HepG2 (cell line): ENCODE measurements at regions not wholly inside any gene's neighbourhood (a gene's known extent, or its start where the extent isn't known, plus 50 kb on each side); places are given as distances from the start of the nearest gene placed in this dataset.

ENCODE experiments used
- ATAC-seq: fragments of 200-7000 bp; cut with Tn5 transposase; 3 replicates; pipeline ENCODE4 v1.9.1; 2020; ENCODE audit warnings: mild to moderate bottlenecking, moderate library complexity
- BruUV-seq: library from RNA; stranded (reverse); fragments of 400-500 nt; replicated peaks from 2 replicates; lab custom pipeline; 2021; lab: Mats Ljungman, UMichigan
- CTCF ChIA-PET: fragments of 300-600 bp; formaldehyde crosslinking; extraction: SDS; loops from one replicate; lab custom pipeline; 2021; ENCODE audit warnings: low total read pairs, inconsistent platforms, low intra/inter-chr PET ratio; lab: Yijun Ruan, JAX
- POLR2A ChIA-PET: fragments of 350-600 bp; sonication (Branson Sonifier 250); formaldehyde crosslinking; loops from one replicate; lab custom pipeline; 2020; ENCODE audit warnings: antibody characterized with exemption, inconsistent platforms; lab: Yijun Ruan, JAX
- DNase-seq: peaks from one replicate; pipeline ENCODE4 v3.0.0-alpha.2; 2015; ENCODE audit warnings: low spot score
- FAIRE-seq: peaks from 3 replicates; lab custom pipeline; 2011; peaks lifted over from hg19 to GRCh38; lab: Jason Lieb, UNC
- H2AFZ ChIP-seq: one replicate; pipeline ENCODE4 v1.6.1; 2011; ENCODE audit warnings: low read length, inconsistent platforms
- H3K27ac ChIP-seq: fragments of 300-600 bp; 3 replicates; pipeline ENCODE4 v1.8.0; 2011; ENCODE audit warnings: mixed run types, mild to moderate bottlenecking, mixed read lengths, low read length, inconsistent platforms; ENCODE audit not compliant: insufficient read depth; ENCODE audit errors: extremely low read length
- H3K27me3 ChIP-seq, 2 experiments: fragments of 200-600 bp in 1 of 2; 2 replicates in 1 of 2; 3 replicates in 1 of 2; pipeline versions ENCODE4 v1.6.0 to v1.8.0; 2011; ENCODE audit warnings: low read length in 2 of 2, mild to moderate bottlenecking in 2 of 2, moderate library complexity in 2 of 2, inconsistent platforms in 1 of 2; ENCODE audit not compliant: insufficient read depth in 2 of 2, control insufficient read depth in 1 of 2
- H3K36me3 ChIP-seq, 2 experiments: fragments of 200-600 bp in 1 of 2; replicated peaks in 1 of 2; 2 replicates in 1 of 2; 3 replicates in 1 of 2; pipeline versions ENCODE4 v1.5.1 to v1.8.0; 2011; ENCODE audit warnings: low read length in 2 of 2, inconsistent platforms in 1 of 2; ENCODE audit not compliant: insufficient read depth in 2 of 2, control insufficient read depth in 1 of 2
- H3K4me1 ChIP-seq: 2 replicates; pipeline ENCODE4 v1.5.1; 2012; ENCODE audit warnings: low read length, inconsistent platforms; ENCODE audit not compliant: insufficient read depth
- H3K4me2 ChIP-seq: 2 replicates; pipeline ENCODE4 v1.6.0; 2011; ENCODE audit warnings: low read depth, low read length, inconsistent platforms
- H3K4me3 ChIP-seq, 3 experiments: fragments of 200-600 bp in 1 of 3; sonication (generic), shearing (Covaris generic) in 1 of 3; replicated peaks in 1 of 3; 2 replicates each; pipeline ENCODE4 v1.5.1; 2011 to 2016; ENCODE audit warnings: low read length in 3 of 3, inconsistent platforms in 2 of 3, low read depth in 2 of 3, mild to moderate bottlenecking in 2 of 3, control low read depth in 1 of 3, mixed read lengths in 1 of 3; ENCODE audit not compliant: insufficient read depth in 1 of 3
- H3K79me2 ChIP-seq: one replicate; pipeline ENCODE4 v1.6.1; 2011; ENCODE audit warnings: low read length, inconsistent platforms; ENCODE audit not compliant: insufficient read depth
- H3K9ac ChIP-seq: 2 replicates; pipeline ENCODE4 v1.6.0; 2011; ENCODE audit warnings: mild to moderate bottlenecking, low read depth, low read length, inconsistent platforms; ENCODE audit not compliant: insufficient read depth
- H3K9me3 ChIP-seq: 2 replicates; pipeline ENCODE4 v1.5.1; 2012; ENCODE audit warnings: mild to moderate bottlenecking, low read length
- H4K20me1 ChIP-seq: 2 replicates; pipeline ENCODE4 v1.6.0; 2011; ENCODE audit warnings: inconsistent platforms, mild to moderate bottlenecking, low read length, moderate library complexity; ENCODE audit not compliant: insufficient read depth
- CREM ChIP-seq, 2 experiments: sonication (generic) in 1 of 2; formaldehyde crosslinking in 1 of 2; IDR thresholded peaks; 2 replicates each; pipeline versions ENCODE4 v1.4.0 to v1.6.1; 2016 to 2020; ENCODE audit warnings: antibody characterized with exemption in 1 of 2, mild to moderate bottlenecking in 1 of 2, missing genetic modification reagents in 1 of 2
- EED ChIP-seq: sonication (generic); formaldehyde crosslinking; IDR thresholded peaks from 2 replicates; pipeline ENCODE4 v1.5.0; 2020; ENCODE audit warnings: mild to moderate bottlenecking, missing genetic modification reagents
- FOXA1 ChIP-seq, 2 experiments: fragments of 450-650 bp in 1 of 2; sonication (generic) in 1 of 2; formaldehyde crosslinking in 1 of 2; IDR thresholded peaks; 2 replicates each; pipeline versions ENCODE4 v1.4.0 to v1.6.1; 2016 to 2020; ENCODE audit warnings: missing genetic modification reagents in 1 of 2
- FOXK1 ChIP-seq: sonication (generic); formaldehyde crosslinking; IDR thresholded peaks from 2 replicates; pipeline ENCODE4 v1.4.0; 2020; ENCODE audit warnings: low read depth, missing genetic modification reagents, borderline replicate concordance
- HDAC2 ChIP-seq: sonication (generic); formaldehyde crosslinking; IDR thresholded peaks from 2 replicates; pipeline ENCODE4 v1.4.0; 2020; ENCODE audit warnings: missing genetic modification reagents
- HNF4A ChIP-seq: sonication (generic); formaldehyde crosslinking; IDR thresholded peaks from 2 replicates; pipeline ENCODE4 v1.4.0; 2020; ENCODE audit warnings: missing genetic modification reagents
- KDM1A ChIP-seq: IDR thresholded peaks from 2 replicates; pipeline ENCODE4 v1.6.1; 2016; ENCODE audit warnings: missing compliant biosample characterization
- NCOR1 ChIP-seq: fragments of 200-600 bp; sonication (generic); IDR thresholded peaks from 2 replicates; pipeline ENCODE4 v1.7.0; 2017; ENCODE audit warnings: antibody characterized with exemption, low read length, borderline replicate concordance
- NR2F1 ChIP-seq, 2 experiments: fragments of 450-650 bp in 1 of 2; formaldehyde crosslinking in 1 of 2; IDR thresholded peaks; 2 replicates each; pipeline versions ENCODE4 v1.5.0 to v1.6.1; 2016 to 2020; ENCODE audit warnings: mild to moderate bottlenecking in 1 of 2, missing compliant biosample characterization in 1 of 2, missing genetic modification reagents in 1 of 2, moderate library complexity in 1 of 2
- ZNF563 ChIP-seq: sonication (generic); formaldehyde crosslinking; IDR thresholded peaks from 2 replicates; pipeline ENCODE4 v1.8.0; 2022; ENCODE audit warnings: mild to moderate bottlenecking, moderate library complexity, missing genetic modification reagents
- ZNF605 ChIP-seq: sonication (generic); formaldehyde crosslinking; IDR thresholded peaks from 2 replicates; pipeline ENCODE4 v1.8.0; 2022; ENCODE audit warnings: mild to moderate bottlenecking, missing genetic modification reagents
- ZNF709 ChIP-seq: sonication (generic); formaldehyde crosslinking; IDR thresholded peaks from 2 replicates; pipeline ENCODE4 v1.5.0; 2020; ENCODE audit warnings: mild to moderate bottlenecking, missing genetic modification reagents
- WGBS: methylation state at CpG from one replicate; pipeline ENCODE4 v1.1.6; 2017; ENCODE audit warnings: low lambda C conversion rate; 5-methylcytosine and 5-hydroxymethylcytosine counted together
- in situ Hi-C: cut with HindIII; loops from 2 replicates; pipeline ENCODE4 v1.10.0; 2017; ENCODE audit warnings: low pct_unique_long_range_greater_than_20kb; ENCODE audit not compliant: extremely low pct_ligation_motif_present
- intact Hi-C: fragments of 100-400 bp; cut with micrococcal nuclease; formaldehyde crosslinking; loops from one replicate; pipeline ENCODE4 v1.10.0; 2022; ENCODE audit not compliant: unreplicated experiment
- TF ChIP-seq, protein P1 (sequence below): sonication (generic); formaldehyde crosslinking; IDR thresholded peaks from 2 replicates; pipeline ENCODE4 v1.8.0; 2022; ENCODE audit warnings: mild to moderate bottlenecking, missing genetic modification reagents, moderate library complexity
- TF ChIP-seq, protein P2 (sequence below): sonication (generic); formaldehyde crosslinking; IDR thresholded peaks from 2 replicates; pipeline ENCODE4 v1.8.0; 2022; ENCODE audit warnings: missing genetic modification reagents, mild to moderate bottlenecking, inconsistent platforms, borderline replicate concordance
- TF ChIP-seq, protein P3 (sequence below): sonication (generic); formaldehyde crosslinking; IDR thresholded peaks from 2 replicates; pipeline ENCODE4 v1.4.0; 2020; ENCODE audit warnings: missing genetic modification reagents
- TF ChIP-seq, protein P4 (sequence below): IDR thresholded peaks from 2 replicates; pipeline ENCODE4 v1.6.1; 2016; ENCODE audit warnings: low read depth

DNA sequence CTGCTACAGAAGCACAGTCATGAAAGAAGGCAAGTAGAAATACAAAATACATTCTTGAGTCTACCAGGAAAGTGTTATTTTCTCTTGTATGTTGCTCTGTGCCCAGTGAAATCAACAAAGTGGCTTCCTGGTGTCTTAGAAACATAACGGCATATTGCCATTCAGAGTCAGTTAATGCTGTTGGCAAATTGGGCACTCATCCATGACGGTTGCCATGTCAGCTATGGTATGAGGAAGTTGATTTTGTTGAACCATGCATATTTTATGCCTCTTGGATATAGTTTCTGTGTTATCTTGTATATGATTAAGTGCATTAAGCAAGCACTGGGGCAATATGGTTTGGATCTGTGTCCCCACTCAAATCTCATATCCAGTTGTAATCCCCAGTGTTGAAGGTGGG is 153.1 kb upstream of the CXADR start (continued):
- no peak for TF ChIP-seq EED
- no peak for TF ChIP-seq ZNF709 (CRISPR knock-in tag)

DNA sequence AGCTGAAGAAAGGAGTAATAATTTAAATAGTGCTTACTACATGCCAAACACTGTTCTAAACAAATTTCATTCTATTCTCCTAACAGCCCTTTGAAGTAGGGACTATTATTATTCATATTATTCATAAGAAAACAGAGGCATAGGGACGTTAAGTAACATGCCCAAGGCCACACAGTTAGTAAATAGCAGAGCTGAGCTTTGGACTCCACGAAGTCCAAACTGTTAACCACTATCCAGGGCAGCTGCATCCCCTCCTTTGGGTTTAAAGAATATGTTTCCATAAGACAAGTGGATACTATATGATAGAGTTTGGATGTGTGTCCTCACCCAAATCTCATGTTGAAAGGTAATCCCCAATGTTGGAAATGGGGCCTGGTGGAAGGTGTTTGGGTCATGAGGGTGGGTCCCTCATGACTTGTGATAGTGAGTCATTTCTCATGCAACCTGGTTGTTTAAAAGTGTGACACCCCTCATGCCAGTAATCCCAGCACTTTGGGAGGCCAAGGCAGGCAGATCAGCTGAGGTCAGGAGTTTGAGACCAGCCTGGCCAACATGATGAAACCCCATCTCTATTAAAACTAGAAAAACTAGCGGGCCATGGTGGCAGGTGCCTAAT is 144.0 kb upstream of the CXADR start:
- H3K36me3 ChIP-seq: no peaks in the 10 kb centered on the region
- 7% methylated on average over 3 of the region's 3 CpGs for WGBS
- no peak overlapping the region for H2AFZ ChIP-seq
- DNase-seq: peak; percentile 72
- in situ Hi-C loops (no loop called here), intact Hi-C loops (no loop called here)
- H3K27me3 ChIP-seq: no peaks in the 10 kb centered on the region
- peak overlapping the region; percentile 63 for H3K4me2 ChIP-seq
- no peaks in the 10 kb centered on the region for H3K79me2 ChIP-seq
- ATAC-seq: peak; percentile 97
- H3K9ac ChIP-seq: no peak overlapping the region
- peak; percentile 18 for FAIRE-seq
- CTCF ChIA-PET: no interaction called here
- peak overlapping the region; percentile 42 for H3K27ac ChIP-seq
- H3K4me1 ChIP-seq: peaks cover 46% of the 10 kb centered on the region
- no peaks in the 10 kb centered on the region for H4K20me1 ChIP-seq
- peak overlapping the region in 1 of 3 experiments; percentile 28; a peak in 1 of 6 replicates for H3K4me3 ChIP-seq
- no peaks in the 10 kb centered on the region for H3K9me3 ChIP-seq
- POLR2A ChIA-PET: no interaction called here
- no TSS peak for BruUV-seq
- TF ChIP-seq HNF4A (CRISPR knock-in tag) (peak; percentile 96), CREM (IDR thresholded peaks at IDR 0.05) (peak; percentile 31; the same call in 1 of the 2 replicates), CREM (CRISPR knock-in tag; IDR thresholded peaks at IDR 0.05) (no peak), ZNF605 (CRISPR knock-in tag) (no peak), FOXK1 (CRISPR knock-in tag) (peak; percentile 78; the same call in 1 of the 2 replicates), NR2F1 (CRISPR knock-in tag; IDR thresholded peaks at IDR 0.05) (0 out of 4 replicates have a peak, but pooled peaks of 1 of the 2 experiments have one; percentile 6), HDAC2 (CRISPR knock-in tag) (peak; percentile 51; the same call in 1 of the 2 replicates), NCOR1 (peak; percentile 16; the same call in 1 of the 2 replicates), KDM1A (0 out of 2 replicates have a peak, but pooled peaks have one; percentile 52), ZNF563 (CRISPR knock-in tag) (peak; percentile 80), FOXA1 (IDR thresholded peaks at IDR 0.05) (no peak), FOXA1 (CRISPR knock-in tag; IDR thresholded peaks at IDR 0.05) (peak; percentile 89)
- TF ChIP-seq, protein P1, sequence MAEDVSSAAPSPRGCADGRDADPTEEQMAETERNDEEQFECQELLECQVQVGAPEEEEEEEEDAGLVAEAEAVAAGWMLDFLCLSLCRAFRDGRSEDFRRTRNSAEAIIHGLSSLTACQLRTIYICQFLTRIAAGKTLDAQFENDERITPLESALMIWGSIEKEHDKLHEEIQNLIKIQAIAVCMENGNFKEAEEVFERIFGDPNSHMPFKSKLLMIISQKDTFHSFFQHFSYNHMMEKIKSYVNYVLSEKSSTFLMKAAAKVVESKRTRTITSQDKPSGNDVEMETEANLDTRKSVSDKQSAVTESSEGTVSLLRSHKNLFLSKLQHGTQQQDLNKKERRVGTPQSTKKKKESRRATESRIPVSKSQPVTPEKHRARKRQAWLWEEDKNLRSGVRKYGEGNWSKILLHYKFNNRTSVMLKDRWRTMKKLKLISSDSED (CRISPR knock-in tag): no peak
- TF ChIP-seq, protein P2, sequence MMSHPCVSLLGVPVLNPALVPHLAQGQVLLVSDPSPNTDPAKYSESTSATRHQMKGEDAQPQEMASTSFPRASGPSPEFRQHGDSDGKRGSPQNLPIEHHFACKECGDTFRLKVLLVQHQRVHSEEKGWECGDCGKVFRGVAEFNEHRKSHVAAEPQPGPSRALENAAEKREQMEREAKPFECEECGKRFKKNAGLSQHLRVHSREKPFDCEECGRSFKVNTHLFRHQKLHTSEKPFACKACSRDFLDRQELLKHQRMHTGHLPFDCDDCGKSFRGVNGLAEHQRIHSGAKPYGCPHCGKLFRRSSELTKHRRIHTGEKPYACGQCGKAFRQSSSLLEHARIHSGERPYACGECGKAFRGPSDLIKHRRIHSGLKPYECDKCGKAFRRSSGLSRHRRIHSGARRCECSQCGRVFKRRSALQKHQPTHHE (CRISPR knock-in tag): no peak
- TF ChIP-seq, protein P3, sequence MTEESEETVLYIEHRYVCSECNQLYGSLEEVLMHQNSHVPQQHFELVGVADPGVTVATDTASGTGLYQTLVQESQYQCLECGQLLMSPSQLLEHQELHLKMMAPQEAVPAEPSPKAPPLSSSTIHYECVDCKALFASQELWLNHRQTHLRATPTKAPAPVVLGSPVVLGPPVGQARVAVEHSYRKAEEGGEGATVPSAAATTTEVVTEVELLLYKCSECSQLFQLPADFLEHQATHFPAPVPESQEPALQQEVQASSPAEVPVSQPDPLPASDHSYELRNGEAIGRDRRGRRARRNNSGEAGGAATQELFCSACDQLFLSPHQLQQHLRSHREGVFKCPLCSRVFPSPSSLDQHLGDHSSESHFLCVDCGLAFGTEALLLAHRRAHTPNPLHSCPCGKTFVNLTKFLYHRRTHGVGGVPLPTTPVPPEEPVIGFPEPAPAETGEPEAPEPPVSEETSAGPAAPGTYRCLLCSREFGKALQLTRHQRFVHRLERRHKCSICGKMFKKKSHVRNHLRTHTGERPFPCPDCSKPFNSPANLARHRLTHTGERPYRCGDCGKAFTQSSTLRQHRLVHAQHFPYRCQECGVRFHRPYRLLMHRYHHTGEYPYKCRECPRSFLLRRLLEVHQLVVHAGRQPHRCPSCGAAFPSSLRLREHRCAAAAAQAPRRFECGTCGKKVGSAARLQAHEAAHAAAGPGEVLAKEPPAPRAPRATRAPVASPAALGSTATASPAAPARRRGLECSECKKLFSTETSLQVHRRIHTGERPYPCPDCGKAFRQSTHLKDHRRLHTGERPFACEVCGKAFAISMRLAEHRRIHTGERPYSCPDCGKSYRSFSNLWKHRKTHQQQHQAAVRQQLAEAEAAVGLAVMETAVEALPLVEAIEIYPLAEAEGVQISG (CRISPR knock-in tag): 0 out of 2 replicates have a peak, but pooled peaks have one; percentile 13
- TF ChIP-seq, protein P4, sequence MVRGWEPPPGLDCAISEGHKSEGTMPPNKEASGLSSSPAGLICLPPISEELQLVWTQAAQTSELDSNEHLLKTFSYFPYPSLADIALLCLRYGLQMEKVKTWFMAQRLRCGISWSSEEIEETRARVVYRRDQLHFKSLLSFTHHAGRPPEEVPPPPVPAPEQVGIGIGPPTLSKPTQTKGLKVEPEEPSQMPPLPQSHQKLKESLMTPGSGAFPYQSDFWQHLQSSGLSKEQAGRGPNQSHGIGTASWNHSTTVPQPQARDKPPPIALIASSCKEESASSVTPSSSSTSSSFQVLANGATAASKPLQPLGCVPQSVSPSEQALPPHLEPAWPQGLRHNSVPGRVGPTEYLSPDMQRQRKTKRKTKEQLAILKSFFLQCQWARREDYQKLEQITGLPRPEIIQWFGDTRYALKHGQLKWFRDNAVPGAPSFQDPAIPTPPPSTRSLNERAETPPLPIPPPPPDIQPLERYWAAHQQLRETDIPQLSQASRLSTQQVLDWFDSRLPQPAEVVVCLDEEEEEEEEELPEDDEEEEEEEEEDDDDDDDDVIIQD (CRISPR knock-in tag): peak; percentile 34; the same call in 1 of the 2 replicates
